LNCAP (cell line): ENCODE measurements at regions not wholly inside any gene's neighbourhood (a gene's known extent, or its start where the extent isn't known, plus 50 kb on each side); places are given as distances from the start of the nearest gene placed in this dataset.

Experiments used
- CTCF ChIP-seq: fragments of 450-650 bp; IDR thresholded peaks from 2 replicates; pipeline ENCODE4 v1.5.1; 2017; ENCODE audit warnings: mild to moderate bottlenecking

- no peak for TF ChIP-seq CTCF
These were observed 225.4 kb upstream of the LHX5 start for GRCh38 chr12:113697104-113697503.

- TF ChIP-seq CTCF: no peak
These were observed 222.0 kb upstream of the LHX5 start for GRCh38 chr12:113693693-113694092.

GRCh38 chr12:113689047-113689610 lies 217.5 kb upstream of the LHX5 start:
- no peak for TF ChIP-seq CTCF

GRCh38 chr12:113688313-113688712 lies 216.6 kb upstream of the LHX5 start:
- TF ChIP-seq CTCF: no peak

- no peak for TF ChIP-seq CTCF
These were observed 213.5 kb upstream of the LHX5 start for GRCh38 chr12:113684908-113685782.

- no peak for TF ChIP-seq CTCF
These were observed 212.6 kb upstream of the LHX5 start for GRCh38 chr12:113684053-113684907.

- TF ChIP-seq CTCF: no peak
These were observed 211.9 kb upstream of the LHX5 start for GRCh38 chr12:113683574-113683973.
